Esophagus muscularis mucosa (tissue), 4 donors: ENCODE measurements at regions not wholly inside any gene's neighbourhood (a gene's known extent, or its start where the extent isn't known, plus 50 kb on each side); places are given as distances from the start of the nearest gene placed in this dataset.

Experiments used
- DNase-seq: peaks from one replicate; pipeline ENCODE4 v3.0.0-alpha.2; 2017; ENCODE audit errors: extremely low spot score
- H3K27ac ChIP-seq, 4 donors: fragments of 200-600 bp; sonication (generic); replicated peaks in 1 of 4; 1 replicate in 3 of 4; 2 replicates in 1 of 4; pipeline ENCODE4 v1.5.1; 2016 to 2019; ENCODE audit warnings: mild to moderate bottlenecking in 1 of 4
- H3K27me3 ChIP-seq, 4 donors: fragments of 200-600 bp; sonication (generic); one replicate each; pipeline versions ENCODE4 v1.5.1 to v1.6.0; 2016 to 2019
- H3K36me3 ChIP-seq, 4 donors: fragments of 200-600 bp; sonication (generic); one replicate each; pipeline ENCODE4 v1.5.1; 2016 to 2019
- H3K4me1 ChIP-seq, 4 donors: fragments of 200-600 bp; sonication (generic); one replicate each; pipeline ENCODE4 v1.5.1; 2016 to 2019
- H3K4me3 ChIP-seq, 4 donors: fragments of 200-600 bp; sonication (generic); 1 replicate in 2 of 4; 2 replicates in 2 of 4; pipeline ENCODE4 v1.5.1; 2016 to 2019; ENCODE audit warnings: mild to moderate bottlenecking in 4 of 4, moderate library complexity in 1 of 4
- H3K9me3 ChIP-seq, 4 donors: fragments of 200-600 bp; sonication (generic); 1 replicate in 3 of 4; 2 replicates in 1 of 4; pipeline ENCODE4 v1.5.1; 2016 to 2019
- CTCF ChIP-seq, 3 experiments: fragments of 200-600 bp in 2 of 3; fragments of 450-650 bp in 1 of 3; sonication (generic) in 2 of 3; IDR thresholded peaks; one replicate each; pipeline ENCODE4 v1.5.1; 2017 to 2019; ENCODE audit warnings: antibody characterized with exemption in 3 of 3, mild to moderate bottlenecking in 2 of 3, moderate library complexity in 1 of 3
- EP300 ChIP-seq: sonication (generic); formaldehyde crosslinking; IDR thresholded peaks from one replicate; pipeline ENCODE4 v1.6.1; 2017; ENCODE audit warnings: antibody characterized with exemption
- POLR2A ChIP-seq: fragments of 450-650 bp; IDR thresholded peaks from one replicate; pipeline ENCODE4 v1.6.1; 2017; ENCODE audit warnings: antibody characterized with exemption, moderate library complexity, mild to moderate bottlenecking, low read depth
- POLR2AphosphoS5 ChIP-seq, 2 donors: sonication (generic); formaldehyde crosslinking; IDR thresholded peaks; one replicate each; pipeline ENCODE4 v1.6.1; 2017; ENCODE audit warnings: antibody characterized with exemption in 2 of 2
- whole genome bisulfite sequencing: methylation state at CpG from one replicate; pipeline ENCODE4 v1.1.5; 2018; 5-methylcytosine and 5-hydroxymethylcytosine counted together
- intact Hi-C: fragments of 100-400 bp; cut with DNase I; formaldehyde crosslinking; loops from one replicate; pipeline ENCODE4 v1.15.1; 2023

- Histone ChIP-seq H3K9me3 (no peaks in the 10 kb centered on the region), H3K27ac (no peak overlapping the region), H3K36me3 (no peaks in the 10 kb centered on the region), H3K4me1 (peaks cover 0 to 9% (median 7%) of the 10 kb centered on the region in 4 donors), H3K27me3 (peaks cover 0 to 43% (median 3%) of the 10 kb centered on the region in 4 donors), H3K4me3 (no peak overlapping the region)
- intact Hi-C loops, result no loop called here
- no peak for DNase-seq
- WGBS, result 46% methylated on average over 21 of the region's 21 CpGs
- TF ChIP-seq EP300, result no peak
- TF ChIP-seq POLR2A, result no peak
- TF ChIP-seq POLR2AphosphoS5 (IDR thresholded peaks at IDR 0.05), result no peak
- TF ChIP-seq CTCF (IDR thresholded peaks at IDR 0.05), result no peak
Measured at GRCh38 chr10:129042776-129043595, 424.1 kb upstream of the MGMT start.

GRCh38 chr10:129043691-129044090, 423.4 kb upstream of the MGMT start:
- H3K27me3 ChIP-seq, result peaks cover 0 to 47% (median 3%) of the 10 kb centered on the region in 4 donors
- DNase-seq, result no peak
- no peaks in the 10 kb centered on the region for H3K36me3 ChIP-seq
- H3K4me3 ChIP-seq, result no peak overlapping the region
- no peak for TF ChIP-seq CTCF (IDR thresholded peaks at IDR 0.05)
- TF ChIP-seq POLR2A, result no peak
- TF ChIP-seq POLR2AphosphoS5 (IDR thresholded peaks at IDR 0.05), result no peak
- TF ChIP-seq EP300, result no peak
- H3K4me1 ChIP-seq, result peaks cover 0 to 9% (median 7%) of the 10 kb centered on the region in 4 donors
- H3K27ac ChIP-seq, result no peak overlapping the region
- WGBS, result 78% methylated on average over 3 of the region's 3 CpGs
- H3K9me3 ChIP-seq, result no peaks in the 10 kb centered on the region
- intact Hi-C loops, result no loop called here

- intact Hi-C loops, result no loop called here
- WGBS, result 54% methylated on average over 5 of the region's 17 CpGs
- Histone ChIP-seq H3K27me3 (peaks cover 0 to 43% (median 3%) of the 10 kb centered on the region in 4 donors), H3K36me3 (no peaks in the 10 kb centered on the region), H3K27ac (no peak overlapping the region), H3K4me3 (peak overlapping the region; percentile 7 to 31 (median 22)), H3K4me1 (peaks cover 0 to 6% (median 2%) of the 10 kb centered on the region in 4 donors), H3K9me3 (no peaks in the 10 kb centered on the region)
- no peak for DNase-seq
- TF ChIP-seq EP300 (no peak), POLR2A (no peak), POLR2AphosphoS5 (IDR thresholded peaks at IDR 0.05) (no peak), CTCF (IDR thresholded peaks at IDR 0.05) (no peak)
Measured at GRCh38 chr10:129045599-129045998, 421.4 kb upstream of the MGMT start.

GRCh38 chr10:129046065-129046681, 420.9 kb upstream of the MGMT start:
- WGBS, result 47% methylated on average over 28 of the region's 28 CpGs

GRCh38 chr10:129046962-129047361, 420.1 kb upstream of the MGMT start:
- peaks cover 0 to 6% (median 2%) of the 10 kb centered on the region in 4 donors for H3K4me1 ChIP-seq
- H3K9me3 ChIP-seq, result no peaks in the 10 kb centered on the region
- TF ChIP-seq CTCF (IDR thresholded peaks at IDR 0.05) (no peak), POLR2A (no peak), EP300 (no peak), POLR2AphosphoS5 (IDR thresholded peaks at IDR 0.05) (no peak)
- intact Hi-C loops, result no loop called here
- DNase-seq, result no peak
- peaks cover 0 to 41% (median 3%) of the 10 kb centered on the region in 4 donors for H3K27me3 ChIP-seq
- peak overlapping the region in 1 of 4 donors; percentile 13 for H3K4me3 ChIP-seq
- peak overlapping the region in 1 of 4 donors; percentile 5 for H3K27ac ChIP-seq
- WGBS, result 82% methylated on average over 5 of the region's 5 CpGs
- H3K36me3 ChIP-seq, result no peaks in the 10 kb centered on the region

More at GRCh38 chr10:129046065-129046681, 420.9 kb upstream of the MGMT start:
- no peak for DNase-seq
- H3K27ac ChIP-seq, result peak overlapping the region in 1 of 4 donors; percentile 18
- H3K27me3 ChIP-seq, result peaks cover 0 to 43% (median 3%) of the 10 kb centered on the region in 4 donors
- no peaks in the 10 kb centered on the region for H3K36me3 ChIP-seq
- peaks cover 0 to 6% (median 2%) of the 10 kb centered on the region in 4 donors for H3K4me1 ChIP-seq
- intact Hi-C loops, result no loop called here
- H3K4me3 ChIP-seq, result peak overlapping the region; percentile 7 to 31 (median 22)
- no peak for TF ChIP-seq POLR2A
- TF ChIP-seq EP300, result no peak
- no peaks in the 10 kb centered on the region for H3K9me3 ChIP-seq
